IPS-15b (cell line): ENCODE measurements at regions not wholly inside any gene's neighbourhood (a gene's known extent, or its start where the extent isn't known, plus 50 kb on each side); places are given as distances from the start of the nearest gene placed in this dataset.

Experiments
- H3K27me3 ChIP-seq: one replicate; pipeline ENCODE4 v1.6.1; 2013; ENCODE audit warnings: low read length; ENCODE audit not compliant: control insufficient read depth, insufficient read depth
- H3K36me3 ChIP-seq: one replicate; pipeline ENCODE4 v1.6.1; 2013; ENCODE audit warnings: low read length; ENCODE audit not compliant: control insufficient read depth, insufficient read depth
- H3K4me1 ChIP-seq: one replicate; pipeline ENCODE4 v1.6.1; 2013; ENCODE audit warnings: mild to moderate bottlenecking, low read length; ENCODE audit not compliant: control insufficient read depth, insufficient read depth
- H3K4me3 ChIP-seq: one replicate; pipeline ENCODE4 v1.5.1; 2013; ENCODE audit warnings: low read depth, low read length
- H3K9ac ChIP-seq: one replicate; pipeline ENCODE4 v1.6.1; 2013; ENCODE audit warnings: low read depth, mild to moderate bottlenecking, low read length
- H3K9me3 ChIP-seq: one replicate; pipeline ENCODE4 v1.6.1; 2013; ENCODE audit warnings: mild to moderate bottlenecking, low read length; ENCODE audit not compliant: control insufficient read depth, insufficient read depth

- H3K9ac ChIP-seq: no peak overlapping the region
- H3K9me3 ChIP-seq: no peaks in the 10 kb centered on the region
- H3K36me3 ChIP-seq: no peaks in the 10 kb centered on the region
- no peak overlapping the region for H3K4me3 ChIP-seq
- peaks cover 12% of the 10 kb centered on the region for H3K4me1 ChIP-seq
- no peaks in the 10 kb centered on the region for H3K27me3 ChIP-seq
Measured at GRCh38 chr21:27108228-27108627, 141.3 kb upstream of the ADAMTS5 start.

GRCh38 chr21:27104846-27105431 is 138.1 kb upstream of the ADAMTS5 start:
- H3K4me3 ChIP-seq: no peak overlapping the region
- H3K36me3 ChIP-seq: no peaks in the 10 kb centered on the region
- H3K9ac ChIP-seq: no peak overlapping the region
- H3K4me1 ChIP-seq: peaks cover 2% of the 10 kb centered on the region
- H3K27me3 ChIP-seq: no peaks in the 10 kb centered on the region
- H3K9me3 ChIP-seq: no peaks in the 10 kb centered on the region

- Histone ChIP-seq H3K4me1 (peaks cover 2% of the 10 kb centered on the region), H3K27me3 (no peaks in the 10 kb centered on the region), H3K36me3 (no peaks in the 10 kb centered on the region), H3K4me3 (no peak overlapping the region), H3K9ac (no peak overlapping the region), H3K9me3 (no peaks in the 10 kb centered on the region)
Measured at GRCh38 chr21:27103768-27104167, 136.9 kb upstream of the ADAMTS5 start.

GRCh38 chr21:27101523-27101922 is 134.6 kb upstream of the ADAMTS5 start:
- Histone ChIP-seq H3K27me3 (no peaks in the 10 kb centered on the region), H3K4me1 (peaks cover 2% of the 10 kb centered on the region), H3K9me3 (no peaks in the 10 kb centered on the region), H3K4me3 (no peak overlapping the region), H3K9ac (no peak overlapping the region), H3K36me3 (no peaks in the 10 kb centered on the region)

GRCh38 chr21:27094184-27094948 is 127.5 kb upstream of the ADAMTS5 start:
- no peak overlapping the region for H3K4me3 ChIP-seq
- no peak overlapping the region for H3K9ac ChIP-seq
- no peaks in the 10 kb centered on the region for H3K4me1 ChIP-seq
- no peaks in the 10 kb centered on the region for H3K27me3 ChIP-seq
- H3K36me3 ChIP-seq: no peaks in the 10 kb centered on the region
- no peaks in the 10 kb centered on the region for H3K9me3 ChIP-seq

GRCh38 chr21:27086630-27087029 is 119.7 kb upstream of the ADAMTS5 start:
- Histone ChIP-seq H3K4me3 (no peak overlapping the region), H3K27me3 (no peaks in the 10 kb centered on the region), H3K9me3 (no peaks in the 10 kb centered on the region), H3K9ac (no peak overlapping the region), H3K4me1 (no peaks in the 10 kb centered on the region), H3K36me3 (no peaks in the 10 kb centered on the region)

GRCh38 chr21:27086186-27086585 is 119.3 kb upstream of the ADAMTS5 start:
- Histone ChIP-seq H3K9me3 (no peaks in the 10 kb centered on the region), H3K27me3 (no peaks in the 10 kb centered on the region), H3K9ac (no peak overlapping the region), H3K4me1 (no peaks in the 10 kb centered on the region), H3K36me3 (no peaks in the 10 kb centered on the region), H3K4me3 (no peak overlapping the region)

GRCh38 chr21:27085387-27085786 is 118.5 kb upstream of the ADAMTS5 start:
- H3K36me3 ChIP-seq: no peaks in the 10 kb centered on the region
- no peaks in the 10 kb centered on the region for H3K9me3 ChIP-seq
- H3K4me3 ChIP-seq: no peak overlapping the region
- no peaks in the 10 kb centered on the region for H3K4me1 ChIP-seq
- no peaks in the 10 kb centered on the region for H3K27me3 ChIP-seq
- H3K9ac ChIP-seq: no peak overlapping the region

GRCh38 chr21:27083144-27083543 is 116.3 kb upstream of the ADAMTS5 start:
- Histone ChIP-seq H3K4me1 (no peaks in the 10 kb centered on the region), H3K4me3 (no peak overlapping the region), H3K9ac (no peak overlapping the region), H3K9me3 (no peaks in the 10 kb centered on the region), H3K36me3 (no peaks in the 10 kb centered on the region), H3K27me3 (no peaks in the 10 kb centered on the region)

GRCh38 chr21:27082431-27083010 is 115.6 kb upstream of the ADAMTS5 start:
- no peaks in the 10 kb centered on the region for H3K9me3 ChIP-seq
- H3K9ac ChIP-seq: no peak overlapping the region
- no peaks in the 10 kb centered on the region for H3K4me1 ChIP-seq
- H3K36me3 ChIP-seq: no peaks in the 10 kb centered on the region
- H3K4me3 ChIP-seq: no peak overlapping the region
- H3K27me3 ChIP-seq: no peaks in the 10 kb centered on the region

GRCh38 chr21:27079636-27080240 is 112.8 kb upstream of the ADAMTS5 start:
- Histone ChIP-seq H3K36me3 (no peaks in the 10 kb centered on the region), H3K9ac (no peak overlapping the region), H3K4me3 (no peak overlapping the region), H3K4me1 (no peaks in the 10 kb centered on the region), H3K9me3 (no peaks in the 10 kb centered on the region), H3K27me3 (no peaks in the 10 kb centered on the region)

GRCh38 chr21:27078915-27079314 is 112.0 kb upstream of the ADAMTS5 start:
- Histone ChIP-seq H3K27me3 (no peaks in the 10 kb centered on the region), H3K9ac (no peak overlapping the region), H3K36me3 (no peaks in the 10 kb centered on the region), H3K4me1 (no peaks in the 10 kb centered on the region), H3K9me3 (no peaks in the 10 kb centered on the region), H3K4me3 (no peak overlapping the region)
